ENCODE measurements at regions not wholly inside any gene's neighbourhood (a gene's known extent, or its start where the extent isn't known, plus 50 kb on each side); places are given as distances from the start of the nearest gene placed in this dataset.

GRCh38 chr16:85175724-85176233, 63.5 kb upstream of the CIBAR2 start:
- TF ChIP-seq CTCF (IDR thresholded peaks at IDR 0.05) (no peak), FOXM1 (IDR thresholded peaks at IDR 0.05; ENCODE audit: low read depth) (no peak), GATA2 (CRISPR knock-in tag; IDR thresholded peaks at IDR 0.05) (no peak), PBX3 (IDR thresholded peaks at IDR 0.05) (no peak), MAX (IDR thresholded peaks at IDR 0.05; ENCODE audit: low read depth) (no peak), RAD21 (IDR thresholded peaks at IDR 0.05; ENCODE audit: low read length) (no peak), RFX5 (IDR thresholded peaks at IDR 0.05; ENCODE audit: low read length) (no peak), USF2 (IDR thresholded peaks at IDR 0.05; ENCODE audit: borderline replicate concordance, low read depth, low read length) (no peak), EZH2phosphoT487 (IDR thresholded peaks at IDR 0.05; ENCODE audit: borderline replicate concordance, low read depth) (no peak)
